ENCODE measurements at regions not wholly inside any gene's neighbourhood (a gene's known extent, or its start where the extent isn't known, plus 50 kb on each side); places are given as distances from the start of the nearest gene placed in this dataset.

- no peak overlapping the region for H3K27ac ChIP-seq (replicated peaks; ENCODE audit: low read length)
Measured at GRCh38 chr6:126927841-126928240, 190.6 kb upstream of the RSPO3 start.

GRCh38 chr6:126937426-126937825 is 181.0 kb upstream of the RSPO3 start:
- H2BK120ac ChIP-seq (ENCODE audit: low read depth, low read length) = no peak overlapping the region
- no peak overlapping the region for H2BK15ac ChIP-seq (ENCODE audit: low read length)
- no peak overlapping the region for H2BK5ac ChIP-seq (ENCODE audit: low read length)
- H3K9me3 ChIP-seq (replicated peaks in 1 of 2; ENCODE audit: control insufficient read depth in 2 of 2, insufficient read depth in 1 of 2, low read depth in 1 of 2, low read length in 2 of 2) = no peaks in the 10 kb centered on the region
- H3K4me1 ChIP-seq (ENCODE audit: control insufficient read depth in 2 of 2, insufficient read depth in 1 of 2, low read depth in 1 of 2, low read length in 2 of 2) = no peaks in the 10 kb centered on the region
- no peaks in the 10 kb centered on the region for H3K36me3 ChIP-seq (replicated peaks in 1 of 2; ENCODE audit: control insufficient read depth in 2 of 2, insufficient read depth in 2 of 2, low read length in 2 of 2)
- no peaks in the 10 kb centered on the region for H3K79me1 ChIP-seq (ENCODE audit: low read depth, low read length)
- no peak for DNase-seq (ENCODE audit: low spot score)
- no peak overlapping the region for H3K4me2 ChIP-seq (ENCODE audit: insufficient read depth, low read length, poor library complexity, severe bottlenecking)
- H3K27ac ChIP-seq (replicated peaks; ENCODE audit: low read length) = no peak overlapping the region
- H3K18ac ChIP-seq (ENCODE audit: low read length) = no peak overlapping the region
- H3K4ac ChIP-seq (ENCODE audit: low read length) = no peak overlapping the region
- H3K14ac ChIP-seq (ENCODE audit: low read length) = no peak overlapping the region
- H2AFZ ChIP-seq (ENCODE audit: low read length) = no peak overlapping the region
- H2AK5ac ChIP-seq (ENCODE audit: low read depth, low read length) = no peak overlapping the region
- H2BK12ac ChIP-seq (ENCODE audit: low read length) = no peak overlapping the region
- no peaks in the 10 kb centered on the region for H3K27me3 ChIP-seq (ENCODE audit: control insufficient read depth in 3 of 3, insufficient read depth in 3 of 3, low read depth in 1 of 3, low read length in 3 of 3)
- H3K23ac ChIP-seq (ENCODE audit: low read depth, low read length, poor library complexity) = no peak overlapping the region
- no peak overlapping the region for H3K9ac ChIP-seq (ENCODE audit: low read depth, low read length, poor library complexity)
- no peak overlapping the region for H3K4me3 ChIP-seq (ENCODE audit: low read length in 2 of 2)
- no peak overlapping the region for H4K91ac ChIP-seq (ENCODE audit: low read depth, low read length, poor library complexity)
- no peak overlapping the region for H4K8ac ChIP-seq (ENCODE audit: low read depth, low read length)

More at GRCh38 chr6:126927841-126928240, 190.6 kb upstream of the RSPO3 start:
- H3K9ac ChIP-seq (ENCODE audit: low read depth, low read length, poor library complexity) = no peak overlapping the region
- H3K27me3 ChIP-seq (ENCODE audit: control insufficient read depth in 3 of 3, insufficient read depth in 3 of 3, low read depth in 1 of 3, low read length in 3 of 3) = no peaks in the 10 kb centered on the region
- H3K79me1 ChIP-seq (ENCODE audit: low read depth, low read length) = no peaks in the 10 kb centered on the region
- no peaks in the 10 kb centered on the region for H3K9me3 ChIP-seq (replicated peaks in 1 of 2; ENCODE audit: control insufficient read depth in 2 of 2, insufficient read depth in 1 of 2, low read depth in 1 of 2, low read length in 2 of 2)
- H2BK120ac ChIP-seq (ENCODE audit: low read depth, low read length) = no peak overlapping the region
- no CpG with 5 or more reads among the region's 4 CpGs for WGBS, 2 donors (ENCODE audit: extremely low coverage in 2 of 2, insufficient read length in 2 of 2, insufficient replicate concordance in 1 of 2)
- H3K4me1 ChIP-seq (ENCODE audit: control insufficient read depth in 2 of 2, insufficient read depth in 1 of 2, low read depth in 1 of 2, low read length in 2 of 2) = no peaks in the 10 kb centered on the region
- no peak overlapping the region for H3K23ac ChIP-seq (ENCODE audit: low read depth, low read length, poor library complexity)
- no peak overlapping the region for H4K8ac ChIP-seq (ENCODE audit: low read depth, low read length)
- no peak overlapping the region for H3K4me2 ChIP-seq (ENCODE audit: insufficient read depth, low read length, poor library complexity, severe bottlenecking)
- no peak overlapping the region for H2BK5ac ChIP-seq (ENCODE audit: low read length)
- no peak overlapping the region for H3K4ac ChIP-seq (ENCODE audit: low read length)
- H3K4me3 ChIP-seq (ENCODE audit: low read length in 2 of 2) = no peak overlapping the region
- H2BK15ac ChIP-seq (ENCODE audit: low read length) = no peak overlapping the region
- H2BK12ac ChIP-seq (ENCODE audit: low read length) = no peak overlapping the region
- no peak overlapping the region for H4K91ac ChIP-seq (ENCODE audit: low read depth, low read length, poor library complexity)
- H2AK5ac ChIP-seq (ENCODE audit: low read depth, low read length) = no peak overlapping the region
- DNase-seq (ENCODE audit: low spot score) = no peak
- no peaks in the 10 kb centered on the region for H3K36me3 ChIP-seq (replicated peaks in 1 of 2; ENCODE audit: control insufficient read depth in 2 of 2, insufficient read depth in 2 of 2, low read length in 2 of 2)
- no peak overlapping the region for H3K18ac ChIP-seq (ENCODE audit: low read length)
- H2AFZ ChIP-seq (ENCODE audit: low read length) = no peak overlapping the region
- H3K14ac ChIP-seq (ENCODE audit: low read length) = no peak overlapping the region

- Histone ChIP-seq H2AK5ac (ENCODE audit: low read depth, low read length) (no peak overlapping the region), H4K8ac (ENCODE audit: low read depth, low read length) (no peak overlapping the region), H4K91ac (ENCODE audit: low read depth, low read length, poor library complexity) (no peak overlapping the region), H2BK5ac (ENCODE audit: low read length) (no peak overlapping the region), H2BK12ac (ENCODE audit: low read length) (no peak overlapping the region), H3K18ac (ENCODE audit: low read length) (no peak overlapping the region), H3K27ac (replicated peaks; ENCODE audit: low read length) (no peak overlapping the region), H2AFZ (ENCODE audit: low read length) (no peak overlapping the region), H3K9me3 (replicated peaks in 1 of 2; ENCODE audit: control insufficient read depth in 2 of 2, insufficient read depth in 1 of 2, low read depth in 1 of 2, low read length in 2 of 2) (no peaks in the 10 kb centered on the region), H3K4me3 (ENCODE audit: low read length in 2 of 2) (no peak overlapping the region), H3K14ac (ENCODE audit: low read length) (no peak overlapping the region), H3K36me3 (replicated peaks in 1 of 2; ENCODE audit: control insufficient read depth in 2 of 2, insufficient read depth in 2 of 2, low read length in 2 of 2) (no peaks in the 10 kb centered on the region), H3K79me1 (ENCODE audit: low read depth, low read length) (no peaks in the 10 kb centered on the region), H2BK15ac (ENCODE audit: low read length) (no peak overlapping the region), H3K23ac (ENCODE audit: low read depth, low read length, poor library complexity) (no peak overlapping the region), H3K4me1 (ENCODE audit: control insufficient read depth in 2 of 2, insufficient read depth in 1 of 2, low read depth in 1 of 2, low read length in 2 of 2) (no peaks in the 10 kb centered on the region), H3K27me3 (ENCODE audit: control insufficient read depth in 3 of 3, insufficient read depth in 3 of 3, low read depth in 1 of 3, low read length in 3 of 3) (no peaks in the 10 kb centered on the region), H2BK120ac (ENCODE audit: low read depth, low read length) (no peak overlapping the region), H3K9ac (ENCODE audit: low read depth, low read length, poor library complexity) (no peak overlapping the region), H3K4ac (ENCODE audit: low read length) (no peak overlapping the region), H3K4me2 (ENCODE audit: insufficient read depth, low read length, poor library complexity, severe bottlenecking) (no peak overlapping the region)
- no peak for DNase-seq (ENCODE audit: low spot score)
- WGBS, 2 donors (ENCODE audit: extremely low coverage in 2 of 2, insufficient read length in 2 of 2, insufficient replicate concordance in 1 of 2) = no CpG with 5 or more reads among the region's 3 CpGs
Measured at GRCh38 chr6:126939784-126940183, 178.7 kb upstream of the RSPO3 start.

GRCh38 chr6:126941751-126942150 is 176.7 kb upstream of the RSPO3 start:
- H2AK5ac ChIP-seq (ENCODE audit: low read depth, low read length) = no peak overlapping the region
- H3K18ac ChIP-seq (ENCODE audit: low read length) = no peak overlapping the region
- H4K8ac ChIP-seq (ENCODE audit: low read depth, low read length) = no peak overlapping the region
- no CpG with 5 or more reads among the region's 1 CpG for WGBS, 2 donors (ENCODE audit: extremely low coverage in 2 of 2, insufficient read length in 2 of 2, insufficient replicate concordance in 1 of 2)
- H2BK120ac ChIP-seq (ENCODE audit: low read depth, low read length) = no peak overlapping the region
- H4K91ac ChIP-seq (ENCODE audit: low read depth, low read length, poor library complexity) = no peak overlapping the region
- H3K4me2 ChIP-seq (ENCODE audit: insufficient read depth, low read length, poor library complexity, severe bottlenecking) = no peak overlapping the region
- no peak overlapping the region for H2BK15ac ChIP-seq (ENCODE audit: low read length)
- DNase-seq (ENCODE audit: low spot score) = no peak
- no peak overlapping the region for H3K23ac ChIP-seq (ENCODE audit: low read depth, low read length, poor library complexity)
- H3K4me3 ChIP-seq (ENCODE audit: low read length in 2 of 2) = no peak overlapping the region
- no peak overlapping the region for H3K9ac ChIP-seq (ENCODE audit: low read depth, low read length, poor library complexity)
- no peaks in the 10 kb centered on the region for H3K27me3 ChIP-seq (ENCODE audit: control insufficient read depth in 3 of 3, insufficient read depth in 3 of 3, low read depth in 1 of 3, low read length in 3 of 3)
- H3K27ac ChIP-seq (replicated peaks; ENCODE audit: low read length) = no peak overlapping the region
- H2BK12ac ChIP-seq (ENCODE audit: low read length) = no peak overlapping the region
- H3K36me3 ChIP-seq (replicated peaks in 1 of 2; ENCODE audit: control insufficient read depth in 2 of 2, insufficient read depth in 2 of 2, low read length in 2 of 2) = no peaks in the 10 kb centered on the region
- no peak overlapping the region for H2AFZ ChIP-seq (ENCODE audit: low read length)
- no peaks in the 10 kb centered on the region for H3K9me3 ChIP-seq (replicated peaks in 1 of 2; ENCODE audit: control insufficient read depth in 2 of 2, insufficient read depth in 1 of 2, low read depth in 1 of 2, low read length in 2 of 2)
- H3K79me1 ChIP-seq (ENCODE audit: low read depth, low read length) = no peaks in the 10 kb centered on the region
- H2BK5ac ChIP-seq (ENCODE audit: low read length) = no peak overlapping the region
- no peak overlapping the region for H3K4ac ChIP-seq (ENCODE audit: low read length)
- no peak overlapping the region for H3K14ac ChIP-seq (ENCODE audit: low read length)
- H3K4me1 ChIP-seq (ENCODE audit: control insufficient read depth in 2 of 2, insufficient read depth in 1 of 2, low read depth in 1 of 2, low read length in 2 of 2) = no peaks in the 10 kb centered on the region

Data from neuronal stem cell (in vitro differentiated cells).